SU-DHL-6 (cell line): ENCODE measurements at regions not wholly inside any gene's neighbourhood (a gene's known extent, or its start where the extent isn't known, plus 50 kb on each side); places are given as distances from the start of the nearest gene placed in this dataset.

Source experiments
- H2AFZ ChIP-seq: fragments of 200-600 bp; sonication (generic); 2 replicates; pipeline ENCODE4 v1.6.1; 2014; ENCODE audit warnings: low read depth, mild to moderate bottlenecking, moderate library complexity, mixed read lengths, antibody characterized with exemption, low read length; ENCODE audit not compliant: severe bottlenecking
- H3F3A ChIP-seq: fragments of 200-600 bp; shearing (Covaris generic); 2 replicates; pipeline ENCODE4 v1.6.0; 2016; ENCODE audit warnings: antibody characterized with exemption, mild to moderate bottlenecking; ENCODE audit not compliant: insufficient read depth
- H3K27ac ChIP-seq: fragments of 200-600 bp; sonication (generic); 2 replicates; pipeline ENCODE4 v1.5.1; 2016; ENCODE audit warnings: low read depth, mild to moderate bottlenecking, low read length, moderate library complexity, mixed read lengths
- H3K27me3 ChIP-seq: fragments of 200-600 bp; sonication (generic), shearing (Covaris generic); 2 replicates; pipeline ENCODE4 v1.6.0; 2014; ENCODE audit warnings: mild to moderate bottlenecking, low read length
- H3K36me3 ChIP-seq: fragments of 200-600 bp; sonication (generic); 2 replicates; pipeline ENCODE4 v1.6.1; 2014; ENCODE audit warnings: mild to moderate bottlenecking, low read length, mixed read lengths
- H3K4me2 ChIP-seq: fragments of 300-600, 200-600 bp; shearing (Covaris generic), sonication (generic); 2 replicates; pipeline ENCODE4 v1.6.0; 2014; ENCODE audit warnings: low read length, low read depth, mild to moderate bottlenecking; ENCODE audit not compliant: poor library complexity, severe bottlenecking
- H3K4me3 ChIP-seq: fragments of 200-600 bp; sonication (generic); 2 replicates; pipeline ENCODE4 v1.5.1; 2014; ENCODE audit warnings: antibody characterized with exemption, low read length, mild to moderate bottlenecking, mixed read lengths; ENCODE audit not compliant: insufficient read depth, poor library complexity, severe bottlenecking
- H3K79me2 ChIP-seq: fragments of 200-600 bp; sonication (generic); 2 replicates; pipeline ENCODE4 v1.6.1; 2014; ENCODE audit warnings: mild to moderate bottlenecking, low read length, moderate library complexity; ENCODE audit not compliant: insufficient read depth
- H3K9ac ChIP-seq: fragments of 200-600 bp; sonication (generic); 2 replicates; pipeline ENCODE4 v1.7.0; 2014; ENCODE audit warnings: mild to moderate bottlenecking, low read length
- H3K9me2 ChIP-seq: fragments of 200-600 bp; sonication (generic); replicated peaks from 2 replicates; pipeline ENCODE4 v1.6.1; 2014; ENCODE audit warnings: low read length; ENCODE audit not compliant: insufficient read depth
- H3K9me3 ChIP-seq: fragments of 200-600 bp; sonication (generic); 2 replicates; pipeline ENCODE4 v1.6.1; 2014; ENCODE audit warnings: low read length, mixed read lengths; ENCODE audit not compliant: insufficient read depth
- H4K20me1 ChIP-seq: fragments of 200-600 bp; sonication (generic); 2 replicates; pipeline ENCODE4 v1.6.1; 2014; ENCODE audit warnings: low read depth, mild to moderate bottlenecking, antibody characterized with exemption, low read length, moderate library complexity, mixed read lengths
- EZH2phosphoT487 ChIP-seq: fragments of 200-600 bp; sonication (generic), shearing (Covaris generic); conservative IDR thresholded peaks from 2 replicates; pipeline ENCODE4 v1.6.1; 2018; ENCODE audit warnings: mild to moderate bottlenecking, antibody characterized with exemption, low read length, moderate library complexity, mixed read lengths
- TF ChIP-seq, protein P1 (sequence below): fragments of 200-600 bp; sonication (generic); IDR thresholded peaks from one replicate; pipeline ENCODE4 v1.5.1; 2017; ENCODE audit warnings: antibody characterized with exemption, mild to moderate bottlenecking, low read length, moderate library complexity; ENCODE audit not compliant: insufficient read depth, poor library complexity, severe bottlenecking

- no peak for TF ChIP-seq EZH2phosphoT487
- TF ChIP-seq, protein P1, sequence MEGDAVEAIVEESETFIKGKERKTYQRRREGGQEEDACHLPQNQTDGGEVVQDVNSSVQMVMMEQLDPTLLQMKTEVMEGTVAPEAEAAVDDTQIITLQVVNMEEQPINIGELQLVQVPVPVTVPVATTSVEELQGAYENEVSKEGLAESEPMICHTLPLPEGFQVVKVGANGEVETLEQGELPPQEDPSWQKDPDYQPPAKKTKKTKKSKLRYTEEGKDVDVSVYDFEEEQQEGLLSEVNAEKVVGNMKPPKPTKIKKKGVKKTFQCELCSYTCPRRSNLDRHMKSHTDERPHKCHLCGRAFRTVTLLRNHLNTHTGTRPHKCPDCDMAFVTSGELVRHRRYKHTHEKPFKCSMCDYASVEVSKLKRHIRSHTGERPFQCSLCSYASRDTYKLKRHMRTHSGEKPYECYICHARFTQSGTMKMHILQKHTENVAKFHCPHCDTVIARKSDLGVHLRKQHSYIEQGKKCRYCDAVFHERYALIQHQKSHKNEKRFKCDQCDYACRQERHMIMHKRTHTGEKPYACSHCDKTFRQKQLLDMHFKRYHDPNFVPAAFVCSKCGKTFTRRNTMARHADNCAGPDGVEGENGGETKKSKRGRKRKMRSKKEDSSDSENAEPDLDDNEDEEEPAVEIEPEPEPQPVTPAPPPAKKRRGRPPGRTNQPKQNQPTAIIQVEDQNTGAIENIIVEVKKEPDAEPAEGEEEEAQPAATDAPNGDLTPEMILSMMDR, result no peak
- Histone ChIP-seq H3K36me3 (no peaks in the 10 kb centered on the region), H3K9me3 (peaks cover 19% of the 10 kb centered on the region; the same call in 1 of the 2 replicates), H3K79me2 (no peaks in the 10 kb centered on the region), H3K27me3 (no peaks in the 10 kb centered on the region), H3K4me3 (no peak overlapping the region), H4K20me1 (no peaks in the 10 kb centered on the region), H3K9ac (no peak overlapping the region), H2AFZ (no peak overlapping the region), H3K27ac (no peak overlapping the region), H3K9me2 (no peaks in the 10 kb centered on the region), H3F3A (no peaks in the 10 kb centered on the region), H3K4me2 (no peak overlapping the region)
These were observed 158.4 kb downstream of the GDAP2 start for GRCh38 chr1:117770981-117771531.

DNA sequence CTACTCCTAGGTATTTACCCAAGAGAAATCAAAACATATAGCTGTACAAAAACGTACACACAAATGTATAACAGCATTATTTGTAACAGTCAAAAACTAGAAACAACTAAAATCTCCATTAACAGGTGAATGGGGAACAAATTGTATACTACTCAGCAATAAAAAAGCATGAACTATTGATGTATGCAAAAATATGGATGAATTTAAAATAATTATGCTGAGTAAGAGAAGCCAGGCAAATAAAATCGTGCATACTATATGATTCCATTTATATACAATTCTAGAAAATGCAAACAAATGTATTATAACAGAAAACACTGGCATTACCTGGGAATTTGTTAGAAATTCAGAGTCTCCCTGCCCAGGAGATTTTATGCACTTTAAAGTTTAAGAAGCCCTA lies 150.1 kb downstream of the GDAP2 start:
- Histone ChIP-seq H3K9me3 (no peaks in the 10 kb centered on the region), H3K36me3 (no peaks in the 10 kb centered on the region), H3K27ac (no peak overlapping the region), H2AFZ (no peak overlapping the region), H4K20me1 (no peaks in the 10 kb centered on the region), H3K27me3 (no peaks in the 10 kb centered on the region), H3K4me3 (no peak overlapping the region), H3K4me2 (no peak overlapping the region), H3F3A (no peaks in the 10 kb centered on the region), H3K9me2 (no peaks in the 10 kb centered on the region), H3K79me2 (no peaks in the 10 kb centered on the region), H3K9ac (no peak overlapping the region)
- TF ChIP-seq EZH2phosphoT487, result no peak
- TF ChIP-seq, protein P1, result no peak

DNA sequence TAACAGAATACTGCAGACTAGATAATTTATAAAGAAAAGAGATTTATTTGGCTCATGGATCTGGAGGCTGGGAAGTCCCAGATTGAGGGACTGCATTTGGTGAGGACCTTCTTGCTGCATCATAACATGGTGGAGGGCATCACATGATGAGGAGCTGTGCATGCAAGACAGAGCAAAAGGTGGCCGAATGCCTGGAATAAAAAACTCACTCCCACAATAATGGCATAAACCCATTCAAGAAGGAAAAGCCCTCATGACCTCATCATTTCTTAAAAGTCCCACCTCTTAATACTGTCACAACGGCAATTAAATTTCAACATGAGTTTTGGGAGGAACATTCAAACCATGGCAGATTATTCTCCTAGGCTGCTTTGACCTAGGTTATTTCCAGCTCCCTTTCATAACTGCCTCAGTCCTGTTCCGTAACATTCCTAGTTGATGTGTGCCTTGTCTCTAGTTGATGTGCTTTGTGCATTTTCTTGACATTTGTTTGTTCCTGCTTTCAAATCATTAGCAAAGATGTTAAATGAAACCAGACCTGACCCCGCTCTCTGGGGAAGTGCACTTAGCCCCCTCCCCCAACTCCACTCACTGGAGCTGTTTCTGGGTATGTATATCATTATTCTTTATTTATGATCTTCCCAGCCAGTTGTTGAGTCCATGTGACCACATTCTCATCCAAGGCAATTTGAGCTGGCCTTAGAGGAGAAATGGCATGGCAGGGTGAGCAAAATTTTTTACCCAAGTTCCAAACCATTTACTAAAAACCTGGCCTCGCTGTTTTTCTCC lies 148.5 kb downstream of the GDAP2 start:
- Histone ChIP-seq H3K9me3 (no peaks in the 10 kb centered on the region), H3K9me2 (no peaks in the 10 kb centered on the region), H3K79me2 (no peaks in the 10 kb centered on the region), H4K20me1 (no peaks in the 10 kb centered on the region), H3K9ac (no peak overlapping the region), H3K27me3 (no peaks in the 10 kb centered on the region), H3K4me2 (no peak overlapping the region), H2AFZ (no peak overlapping the region), H3K36me3 (no peaks in the 10 kb centered on the region), H3K27ac (no peak overlapping the region), H3K4me3 (no peak overlapping the region), H3F3A (no peaks in the 10 kb centered on the region)
- no peak for TF ChIP-seq EZH2phosphoT487
- TF ChIP-seq, protein P1, result no peak
